ENCODE measurements at regions not wholly inside any gene's neighbourhood (a gene's known extent, or its start where the extent isn't known, plus 50 kb on each side); places are given as distances from the start of the nearest gene placed in this dataset.

GRCh38 chr9:10983251-10983650 is 370.4 kb upstream of the PTPRD start:
- DNase-seq = no peak
- TF ChIP-seq GATA1 (IDR thresholded peaks at IDR 0.05; ENCODE audit: low read depth, low read length) (no peak), POLR2A (IDR thresholded peaks at IDR 0.05; ENCODE audit: low read length) (no peak)

GRCh38 chr9:10999646-11000045 is 386.8 kb upstream of the PTPRD start:
- TF ChIP-seq GATA1 (IDR thresholded peaks at IDR 0.05; ENCODE audit: low read depth, low read length) (no peak), POLR2A (IDR thresholded peaks at IDR 0.05; ENCODE audit: low read length) (no peak)
- DNase-seq = no peak

- TF ChIP-seq POLR2A (IDR thresholded peaks at IDR 0.05; ENCODE audit: low read length) = no peak
- no peak for DNase-seq
These were observed 388.7 kb upstream of the PTPRD start for GRCh38 chr9:11001546-11001945.

GRCh38 chr9:11002705-11003104 is 389.9 kb upstream of the PTPRD start:
- no peak for DNase-seq
- TF ChIP-seq POLR2A (IDR thresholded peaks at IDR 0.05; ENCODE audit: low read length) (no peak), GATA1 (IDR thresholded peaks at IDR 0.05; ENCODE audit: low read depth, low read length) (no peak)

GRCh38 chr9:11003836-11004235 is 391.0 kb upstream of the PTPRD start:
- DNase-seq = no peak
- no peak for TF ChIP-seq GATA1 (IDR thresholded peaks at IDR 0.05; ENCODE audit: low read depth, low read length)

- no peak for TF ChIP-seq GATA1 (IDR thresholded peaks at IDR 0.05; ENCODE audit: low read depth, low read length)
- no peak for TF ChIP-seq POLR2A (IDR thresholded peaks at IDR 0.05; ENCODE audit: low read length)
- DNase-seq = no peak
These were observed 398.9 kb upstream of the PTPRD start for GRCh38 chr9:11011696-11012095.

- TF ChIP-seq POLR2A (IDR thresholded peaks at IDR 0.05; ENCODE audit: low read length) (no peak), GATA1 (IDR thresholded peaks at IDR 0.05; ENCODE audit: low read depth, low read length) (no peak)
- DNase-seq = no peak
These were observed 403.3 kb upstream of the PTPRD start for GRCh38 chr9:11016081-11016480.

- TF ChIP-seq POLR2A (IDR thresholded peaks at IDR 0.05; ENCODE audit: low read length) = no peak
- TF ChIP-seq GATA1 (IDR thresholded peaks at IDR 0.05; ENCODE audit: low read depth, low read length) = no peak
- no peak for DNase-seq
These were observed 410.4 kb upstream of the PTPRD start for GRCh38 chr9:11023201-11023600.

GRCh38 chr9:11025775-11026174 is 413.0 kb upstream of the PTPRD start:
- no peak for DNase-seq
- TF ChIP-seq GATA1 (IDR thresholded peaks at IDR 0.05; ENCODE audit: low read depth, low read length) (no peak), POLR2A (IDR thresholded peaks at IDR 0.05; ENCODE audit: low read length) (no peak)

GRCh38 chr9:11038366-11038765 is 425.6 kb upstream of the PTPRD start:
- no peak for DNase-seq
- TF ChIP-seq POLR2A (IDR thresholded peaks at IDR 0.05; ENCODE audit: low read length) = no peak
- TF ChIP-seq GATA1 (IDR thresholded peaks at IDR 0.05; ENCODE audit: low read depth, low read length) = no peak

GRCh38 chr9:11039006-11039405 is 426.2 kb upstream of the PTPRD start:
- DNase-seq = no peak
- TF ChIP-seq GATA1 (IDR thresholded peaks at IDR 0.05; ENCODE audit: low read depth, low read length) = no peak
- TF ChIP-seq POLR2A (IDR thresholded peaks at IDR 0.05; ENCODE audit: low read length) = no peak

- no peak for DNase-seq
These were observed 432.8 kb upstream of the PTPRD start for GRCh38 chr9:11045589-11045988.

GRCh38 chr9:11063263-11063662 is 450.5 kb upstream of the PTPRD start:
- no peak for DNase-seq
- TF ChIP-seq GATA1 (IDR thresholded peaks at IDR 0.05; ENCODE audit: low read depth, low read length) = no peak
- TF ChIP-seq POLR2A (IDR thresholded peaks at IDR 0.05; ENCODE audit: low read length) = no peak

More at GRCh38 chr9:11045589-11045988, 432.8 kb upstream of the PTPRD start:
- TF ChIP-seq POLR2A (IDR thresholded peaks at IDR 0.05; ENCODE audit: low read length) = no peak
- no peak for TF ChIP-seq GATA1 (IDR thresholded peaks at IDR 0.05; ENCODE audit: low read depth, low read length)

- no peak for TF ChIP-seq GATA1 (IDR thresholded peaks at IDR 0.05; ENCODE audit: low read depth, low read length)
- TF ChIP-seq POLR2A (IDR thresholded peaks at IDR 0.05; ENCODE audit: low read length) = no peak
- no peak for DNase-seq
These were observed 452.1 kb upstream of the PTPRD start for GRCh38 chr9:11064909-11065308.

- no peak for DNase-seq
- TF ChIP-seq GATA1 (IDR thresholded peaks at IDR 0.05; ENCODE audit: low read depth, low read length) (no peak), POLR2A (IDR thresholded peaks at IDR 0.05; ENCODE audit: low read length) (no peak)
These were observed 459.4 kb upstream of the PTPRD start for GRCh38 chr9:11072176-11072575.

GRCh38 chr9:11086561-11086960 is 473.8 kb upstream of the PTPRD start:
- no peak for TF ChIP-seq POLR2A (IDR thresholded peaks at IDR 0.05; ENCODE audit: low read length)
- no peak for TF ChIP-seq GATA1 (IDR thresholded peaks at IDR 0.05; ENCODE audit: low read depth, low read length)
- DNase-seq = no peak
